ENCODE measurements at regions not wholly inside any gene's neighbourhood (a gene's known extent, or its start where the extent isn't known, plus 50 kb on each side); places are given as distances from the start of the nearest gene placed in this dataset.

DNA sequence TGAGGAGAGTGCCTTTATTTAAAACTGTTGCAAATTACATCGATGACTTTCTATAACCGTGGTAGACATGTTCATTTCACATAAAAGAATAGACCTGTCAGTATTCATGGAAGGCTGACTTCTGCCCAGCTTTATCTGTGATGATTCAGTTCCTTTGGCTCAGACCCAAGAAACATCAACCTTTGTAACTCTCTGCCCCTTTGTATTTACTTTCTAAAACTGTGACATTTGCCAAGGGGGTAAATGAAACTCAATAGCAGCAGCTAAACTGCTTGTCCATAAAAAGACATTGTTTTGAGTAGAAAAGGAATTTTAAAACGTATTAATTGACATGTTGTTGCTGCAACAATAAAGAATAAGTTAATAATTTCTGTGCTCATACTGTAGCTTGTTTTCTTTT is 137.8 kb upstream of the ANKH start:
- TF ChIP-seq, protein P1, sequence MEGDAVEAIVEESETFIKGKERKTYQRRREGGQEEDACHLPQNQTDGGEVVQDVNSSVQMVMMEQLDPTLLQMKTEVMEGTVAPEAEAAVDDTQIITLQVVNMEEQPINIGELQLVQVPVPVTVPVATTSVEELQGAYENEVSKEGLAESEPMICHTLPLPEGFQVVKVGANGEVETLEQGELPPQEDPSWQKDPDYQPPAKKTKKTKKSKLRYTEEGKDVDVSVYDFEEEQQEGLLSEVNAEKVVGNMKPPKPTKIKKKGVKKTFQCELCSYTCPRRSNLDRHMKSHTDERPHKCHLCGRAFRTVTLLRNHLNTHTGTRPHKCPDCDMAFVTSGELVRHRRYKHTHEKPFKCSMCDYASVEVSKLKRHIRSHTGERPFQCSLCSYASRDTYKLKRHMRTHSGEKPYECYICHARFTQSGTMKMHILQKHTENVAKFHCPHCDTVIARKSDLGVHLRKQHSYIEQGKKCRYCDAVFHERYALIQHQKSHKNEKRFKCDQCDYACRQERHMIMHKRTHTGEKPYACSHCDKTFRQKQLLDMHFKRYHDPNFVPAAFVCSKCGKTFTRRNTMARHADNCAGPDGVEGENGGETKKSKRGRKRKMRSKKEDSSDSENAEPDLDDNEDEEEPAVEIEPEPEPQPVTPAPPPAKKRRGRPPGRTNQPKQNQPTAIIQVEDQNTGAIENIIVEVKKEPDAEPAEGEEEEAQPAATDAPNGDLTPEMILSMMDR (IDR thresholded peaks at IDR 0.05) = no peak
- TF ChIP-seq POLR2A (IDR thresholded peaks at IDR 0.05) = no peak

All from esophagus squamous epithelium (tissue), 4 donors.